Astrocyte (in vitro differentiated cells and primary cell): ENCODE measurements at regions not wholly inside any gene's neighbourhood (a gene's known extent, or its start where the extent isn't known, plus 50 kb on each side); places are given as distances from the start of the nearest gene placed in this dataset.

Source experiments
- DNase-seq: peaks from one replicate; pipeline ENCODE4 v3.0.0-alpha.2; 2010; ENCODE audit warnings: low read depth
- FAIRE-seq: peaks from 2 replicates; lab custom pipeline; 2011; peaks lifted over from hg19 to GRCh38; lab: Jason Lieb, UNC
- H2AFZ ChIP-seq: 2 replicates; pipeline ENCODE4 v1.6.0; 2012; ENCODE audit warnings: low read depth, low read length, inconsistent platforms
- H3K27ac ChIP-seq: 2 replicates; pipeline ENCODE4 v1.5.1; 2011; ENCODE audit warnings: low read depth, low read length, inconsistent platforms
- H3K27me3 ChIP-seq: 2 replicates; pipeline ENCODE4 v1.6.0; 2011; ENCODE audit warnings: low read length, inconsistent platforms; ENCODE audit not compliant: insufficient read depth
- H3K36me3 ChIP-seq: 2 replicates; pipeline ENCODE4 v1.5.1; 2011; ENCODE audit warnings: low read length, inconsistent platforms; ENCODE audit not compliant: insufficient read depth
- H3K4me1 ChIP-seq: 2 replicates; pipeline ENCODE4 v1.5.1; 2011; ENCODE audit warnings: low read length, inconsistent platforms; ENCODE audit not compliant: insufficient read depth
- H3K4me2 ChIP-seq: 2 replicates; pipeline ENCODE4 v1.6.0; 2012; ENCODE audit warnings: low read length, inconsistent platforms
- H3K4me3 ChIP-seq: 2 replicates; pipeline ENCODE4 v1.5.1; 2011; ENCODE audit warnings: low read depth, mild to moderate bottlenecking, low read length, inconsistent platforms; ENCODE audit not compliant: insufficient read depth
- H3K79me2 ChIP-seq: 2 replicates; pipeline ENCODE4 v1.6.0; 2012; ENCODE audit warnings: mild to moderate bottlenecking, low read length, inconsistent platforms; ENCODE audit not compliant: insufficient read depth
- H3K9ac ChIP-seq: 2 replicates; pipeline ENCODE4 v1.6.0; 2012; ENCODE audit warnings: mild to moderate bottlenecking, low read length, inconsistent platforms
- H3K9me3 ChIP-seq: 2 replicates; pipeline ENCODE4 v1.5.1; 2012; ENCODE audit warnings: low read depth, mild to moderate bottlenecking, low read length, inconsistent platforms; ENCODE audit not compliant: insufficient read depth
- H4K20me1 ChIP-seq: 2 replicates; pipeline ENCODE4 v1.6.0; 2012; ENCODE audit warnings: low read length, inconsistent platforms; ENCODE audit not compliant: insufficient read depth
- H3K27ac Mint-ChIP-seq: one replicate; pipeline ENCODE4 v1.8.0; 2021; ENCODE audit warnings: mild to moderate bottlenecking, mixed read lengths; ENCODE audit not compliant: unreplicated experiment
- H3K27me3 Mint-ChIP-seq: one replicate; pipeline ENCODE4 v1.8.0; 2021; ENCODE audit warnings: low read depth, mixed read lengths; ENCODE audit not compliant: unreplicated experiment
- H3K36me3 Mint-ChIP-seq: one replicate; pipeline ENCODE4 v1.8.0; 2021; ENCODE audit warnings: low read depth, mixed read lengths; ENCODE audit not compliant: unreplicated experiment
- H3K4me1 Mint-ChIP-seq: one replicate; pipeline ENCODE4 v1.8.0; 2021; ENCODE audit warnings: low read depth, mixed read lengths; ENCODE audit not compliant: unreplicated experiment
- H3K4me3 Mint-ChIP-seq: one replicate; pipeline ENCODE4 v1.8.0; 2021; ENCODE audit warnings: mild to moderate bottlenecking, moderate library complexity, mixed read lengths; ENCODE audit not compliant: unreplicated experiment
- H3K9me3 Mint-ChIP-seq: one replicate; pipeline ENCODE4 v1.8.0; 2021; ENCODE audit warnings: mild to moderate bottlenecking, mixed read lengths; ENCODE audit not compliant: unreplicated experiment
- EZH2 ChIP-seq: IDR thresholded peaks from 2 replicates; pipeline ENCODE4 v1.6.1; 2012; ENCODE audit warnings: mild to moderate bottlenecking, low read length, inconsistent platforms; ENCODE audit not compliant: insufficient read depth
- TF ChIP-seq, protein P1 (sequence below): IDR thresholded peaks from 2 replicates; pipeline ENCODE4 v1.5.1; 2011; ENCODE audit warnings: low read depth, mild to moderate bottlenecking, inconsistent platforms, low read length, moderate library complexity; ENCODE audit not compliant: insufficient read depth

DNA sequence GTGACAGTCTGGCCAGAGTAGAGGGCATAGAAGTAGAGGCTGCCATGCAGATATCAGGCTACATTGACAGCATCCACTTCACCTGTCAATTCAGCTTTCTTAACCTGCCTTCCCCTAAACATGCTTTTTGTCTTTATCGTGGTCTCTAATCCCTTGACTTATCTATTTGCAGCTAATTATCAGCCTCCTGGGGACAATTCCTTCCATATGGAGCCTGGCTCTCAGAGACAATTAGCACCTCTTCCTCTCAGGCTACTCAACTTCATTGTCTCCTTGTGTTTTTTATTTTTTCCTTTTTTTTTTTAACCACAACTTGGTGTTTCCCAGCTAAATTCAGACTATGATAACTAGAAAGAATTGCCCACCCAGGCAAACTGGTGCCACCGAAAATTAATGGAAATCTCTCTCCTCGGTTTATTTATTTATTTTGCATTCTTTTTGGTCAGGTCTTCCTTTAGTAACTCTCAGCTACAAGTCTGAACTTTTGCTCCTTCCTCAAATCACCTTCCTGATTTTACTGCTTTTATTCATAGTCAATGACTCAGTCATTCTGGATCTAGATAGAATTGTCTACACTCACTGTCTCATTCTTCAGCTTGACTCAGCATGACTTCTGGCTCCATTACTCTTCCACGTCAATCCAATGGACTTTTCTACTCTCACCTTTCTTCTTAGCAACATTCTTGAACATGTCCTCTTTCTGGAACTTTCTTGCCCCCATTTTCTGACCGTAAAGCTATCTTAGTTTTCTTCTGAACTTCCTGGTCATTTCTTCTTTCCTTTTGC is 63.0 kb upstream of the BASP1 start:
- Histone ChIP-seq H2AFZ (no peak overlapping the region), H3K79me2 (no peaks in the 10 kb centered on the region), H3K4me1 (peaks cover 43% of the 10 kb centered on the region), H3K4me2 (peak overlapping the region; percentile 40), H3K9me3 (no peaks in the 10 kb centered on the region), H3K9ac (no peak overlapping the region), H3K27ac (peak overlapping the region; percentile 63), H4K20me1 (no peaks in the 10 kb centered on the region), H3K4me3 (no peak overlapping the region), H3K36me3 (no peaks in the 10 kb centered on the region), H3K27me3 (no peaks in the 10 kb centered on the region)
- peaks cover 2% of the 10 kb centered on the region for H3K36me3 Mint-ChIP-seq
- DNase-seq (peak; percentile 90), FAIRE-seq (peak; percentile 87)
- peaks cover 42% of the 10 kb centered on the region for H3K4me1 Mint-ChIP-seq
- H3K27ac Mint-ChIP-seq: peak overlapping the region; percentile 43
- H3K4me3 Mint-ChIP-seq: no peak overlapping the region
- H3K9me3 Mint-ChIP-seq: peaks cover 5% of the 10 kb centered on the region
- H3K27me3 Mint-ChIP-seq: no peaks in the 10 kb centered on the region
- TF ChIP-seq, protein P1, sequence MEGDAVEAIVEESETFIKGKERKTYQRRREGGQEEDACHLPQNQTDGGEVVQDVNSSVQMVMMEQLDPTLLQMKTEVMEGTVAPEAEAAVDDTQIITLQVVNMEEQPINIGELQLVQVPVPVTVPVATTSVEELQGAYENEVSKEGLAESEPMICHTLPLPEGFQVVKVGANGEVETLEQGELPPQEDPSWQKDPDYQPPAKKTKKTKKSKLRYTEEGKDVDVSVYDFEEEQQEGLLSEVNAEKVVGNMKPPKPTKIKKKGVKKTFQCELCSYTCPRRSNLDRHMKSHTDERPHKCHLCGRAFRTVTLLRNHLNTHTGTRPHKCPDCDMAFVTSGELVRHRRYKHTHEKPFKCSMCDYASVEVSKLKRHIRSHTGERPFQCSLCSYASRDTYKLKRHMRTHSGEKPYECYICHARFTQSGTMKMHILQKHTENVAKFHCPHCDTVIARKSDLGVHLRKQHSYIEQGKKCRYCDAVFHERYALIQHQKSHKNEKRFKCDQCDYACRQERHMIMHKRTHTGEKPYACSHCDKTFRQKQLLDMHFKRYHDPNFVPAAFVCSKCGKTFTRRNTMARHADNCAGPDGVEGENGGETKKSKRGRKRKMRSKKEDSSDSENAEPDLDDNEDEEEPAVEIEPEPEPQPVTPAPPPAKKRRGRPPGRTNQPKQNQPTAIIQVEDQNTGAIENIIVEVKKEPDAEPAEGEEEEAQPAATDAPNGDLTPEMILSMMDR: no peak
- no peak for TF ChIP-seq EZH2

DNA sequence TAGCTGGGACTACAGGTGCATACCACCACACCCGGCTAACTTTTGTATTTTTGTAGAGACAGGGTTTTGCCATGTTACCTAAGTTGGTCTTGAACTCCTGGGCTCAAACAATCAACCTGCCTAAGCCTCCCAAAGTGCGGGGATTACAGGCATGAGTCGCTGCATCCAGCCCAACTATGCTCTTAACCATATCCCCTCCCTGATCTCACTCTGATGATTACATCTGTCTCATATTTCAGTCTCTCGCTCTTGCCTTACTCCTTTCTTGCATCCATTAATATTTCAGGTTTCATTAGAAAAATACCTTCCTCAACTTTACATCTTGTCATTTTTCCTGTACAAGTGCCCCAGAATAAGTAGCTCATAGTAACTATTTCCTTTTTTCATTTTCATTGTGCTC is 61.0 kb upstream of the BASP1 start:
- Histone ChIP-seq H2AFZ (no peak overlapping the region), H4K20me1 (no peaks in the 10 kb centered on the region), H3K36me3 (no peaks in the 10 kb centered on the region), H3K4me2 (no peak overlapping the region), H3K4me3 (no peak overlapping the region), H3K4me1 (peaks cover 41% of the 10 kb centered on the region), H3K27ac (no peak overlapping the region), H3K9me3 (no peaks in the 10 kb centered on the region), H3K27me3 (no peaks in the 10 kb centered on the region), H3K79me2 (no peaks in the 10 kb centered on the region), H3K9ac (no peak overlapping the region)
- DNase-seq (peak; percentile 57), FAIRE-seq (no peak)
- no peak for TF ChIP-seq EZH2
- TF ChIP-seq, protein P1: no peak
- Mint-ChIP-seq H3K36me3 (peaks cover 2% of the 10 kb centered on the region), H3K27me3 (no peaks in the 10 kb centered on the region), H3K27ac (no peak overlapping the region), H3K4me3 (no peak overlapping the region), H3K9me3 (peaks cover 5% of the 10 kb centered on the region), H3K4me1 (peaks cover 38% of the 10 kb centered on the region)

DNA sequence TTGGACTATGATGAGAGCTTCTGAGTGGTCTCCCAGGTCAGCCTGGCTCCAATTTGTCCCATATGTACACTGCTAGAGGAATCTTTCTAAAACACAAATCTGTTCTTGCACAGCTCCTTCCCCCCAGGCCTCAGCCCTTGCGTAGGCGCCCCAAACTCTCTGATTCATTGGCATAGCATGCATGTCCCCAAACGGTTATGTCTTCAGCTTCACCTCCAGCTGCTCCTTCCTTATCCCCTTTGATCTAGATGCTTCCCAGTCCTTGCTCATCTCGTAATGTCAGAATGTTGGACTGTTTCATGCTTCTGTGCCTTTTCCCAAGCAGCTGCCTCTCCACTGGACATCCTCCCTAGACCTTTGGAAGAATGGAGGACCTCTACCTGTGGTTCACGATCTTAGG is 60.1 kb upstream of the BASP1 start:
- peak overlapping the region; percentile 51 for H3K4me2 ChIP-seq
- FAIRE-seq: no peak
- no peaks in the 10 kb centered on the region for H3K9me3 ChIP-seq
- DNase-seq: peak; percentile 45
- no peaks in the 10 kb centered on the region for H3K36me3 ChIP-seq
- Mint-ChIP-seq H3K9me3 (peaks cover 5% of the 10 kb centered on the region), H3K4me1 (peaks cover 31% of the 10 kb centered on the region), H3K27ac (peak overlapping the region; percentile 87), H3K36me3 (peaks cover 2% of the 10 kb centered on the region), H3K27me3 (no peaks in the 10 kb centered on the region), H3K4me3 (peak overlapping the region; percentile 2)
- H2AFZ ChIP-seq: no peak overlapping the region
- no peaks in the 10 kb centered on the region for H3K79me2 ChIP-seq
- no peaks in the 10 kb centered on the region for H4K20me1 ChIP-seq
- peaks cover 32% of the 10 kb centered on the region for H3K4me1 ChIP-seq
- peak overlapping the region; percentile 78 for H3K27ac ChIP-seq
- H3K9ac ChIP-seq: peak overlapping the region; percentile 59
- no peak for TF ChIP-seq EZH2
- TF ChIP-seq, protein P1: no peak
- no peaks in the 10 kb centered on the region for H3K27me3 ChIP-seq
- no peak overlapping the region for H3K4me3 ChIP-seq
